ENCODE measurements at regions not wholly inside any gene's neighbourhood (a gene's known extent, or its start where the extent isn't known, plus 50 kb on each side); places are given as distances from the start of the nearest gene placed in this dataset.

DNA sequence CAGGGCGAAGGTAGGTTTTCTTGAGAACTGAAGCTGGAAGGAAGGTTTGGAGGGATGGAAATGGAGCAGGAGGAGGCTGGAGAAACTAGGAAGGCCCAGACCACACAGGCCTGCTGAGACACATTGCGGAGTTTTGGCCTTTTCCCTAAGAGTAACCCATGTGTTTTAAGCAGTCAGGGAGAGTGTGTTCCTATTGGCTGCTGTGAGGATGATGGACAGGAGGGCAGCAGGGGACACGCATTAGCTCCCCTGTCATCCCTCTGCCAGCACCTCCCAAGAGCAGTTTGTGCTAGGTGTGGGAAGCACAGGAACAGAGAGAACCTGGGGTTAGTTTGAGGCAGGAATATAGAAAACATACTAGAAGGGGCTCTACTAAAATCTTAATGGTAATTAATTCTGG, 842.1 kb downstream of the TBC1D22A start:
- DNase-seq: no peak

DNA sequence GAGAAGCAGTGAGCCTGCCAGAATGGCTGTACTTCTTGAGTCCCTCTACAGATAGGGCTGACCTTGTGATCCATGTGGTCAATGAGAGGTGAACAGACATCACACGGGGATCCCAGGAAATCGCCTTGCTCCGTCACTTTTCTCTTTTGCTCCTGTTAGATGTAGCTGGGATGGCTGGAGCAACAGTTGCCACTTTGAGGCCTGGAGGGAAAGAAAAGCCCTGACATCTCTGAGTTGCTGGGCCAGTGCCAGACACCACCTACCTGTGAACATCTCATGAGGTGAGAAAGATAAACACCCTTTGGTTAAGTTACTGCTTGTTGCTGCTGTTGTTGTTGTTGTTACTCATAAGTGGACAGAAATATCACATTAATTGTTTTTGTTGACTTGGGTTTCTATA, 840.3 kb downstream of the TBC1D22A start:
- no peak for DNase-seq

DNA sequence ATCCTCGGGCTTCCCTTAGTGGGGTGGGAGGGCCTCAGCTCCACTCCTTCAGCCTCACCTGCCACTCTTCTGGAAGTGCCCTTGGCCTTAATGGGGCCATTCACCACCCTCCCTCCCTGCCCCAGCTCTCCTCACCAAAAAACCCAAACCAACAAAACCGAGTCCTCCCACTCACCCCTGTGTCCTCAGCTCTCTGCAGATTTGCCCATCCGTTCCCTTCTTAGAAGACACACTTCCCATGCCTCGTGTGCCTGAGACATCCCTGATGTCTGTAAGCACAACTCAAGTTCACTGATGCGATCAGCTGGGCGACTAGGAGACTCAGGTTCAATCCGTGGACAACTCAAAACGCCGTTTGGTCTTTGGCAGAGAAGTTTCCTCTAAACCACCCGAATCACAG, 839.2 kb downstream of the TBC1D22A start:
- no peak for DNase-seq

DNA sequence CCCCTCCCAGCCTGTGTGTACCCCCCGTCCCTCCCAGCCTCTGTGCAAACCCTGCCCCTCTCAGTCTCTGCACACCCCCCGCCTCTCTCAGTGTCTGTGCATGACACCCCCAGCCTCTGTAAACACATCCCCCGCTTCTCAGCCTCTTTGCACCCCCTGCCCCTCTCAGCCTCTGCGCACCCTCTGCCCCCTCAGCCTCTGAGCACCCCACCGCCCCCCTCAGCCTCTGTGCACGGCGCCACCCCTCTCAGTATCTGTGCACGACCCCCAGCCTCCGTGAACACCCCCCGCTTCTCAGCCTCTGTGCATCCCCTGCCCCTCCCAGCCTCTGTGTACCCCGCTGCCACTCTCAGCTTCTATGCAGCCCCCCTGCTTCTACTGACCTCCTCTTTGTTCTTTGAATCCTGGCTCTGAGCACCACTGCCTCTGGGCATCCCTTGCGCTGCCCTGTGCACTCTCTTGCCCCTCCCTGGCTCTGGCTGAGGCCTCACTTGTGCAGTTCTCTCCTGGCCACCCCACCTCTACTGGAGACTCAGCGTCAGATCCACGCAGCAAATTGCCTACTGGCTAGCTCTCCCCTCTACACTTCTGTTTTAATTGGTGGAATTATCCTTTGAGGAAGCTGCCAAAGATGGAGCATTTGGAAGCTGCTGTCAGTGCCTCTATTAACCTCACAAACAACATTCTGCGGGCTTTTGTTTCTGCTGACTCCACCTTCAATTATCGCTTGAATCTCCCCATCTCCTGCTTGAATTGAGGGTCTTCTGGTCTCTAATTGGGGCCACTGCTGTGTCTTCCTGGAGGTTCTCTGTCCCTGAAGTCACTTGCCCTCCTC, 838.6 kb downstream of the TBC1D22A start:
- no peak for DNase-seq

DNA sequence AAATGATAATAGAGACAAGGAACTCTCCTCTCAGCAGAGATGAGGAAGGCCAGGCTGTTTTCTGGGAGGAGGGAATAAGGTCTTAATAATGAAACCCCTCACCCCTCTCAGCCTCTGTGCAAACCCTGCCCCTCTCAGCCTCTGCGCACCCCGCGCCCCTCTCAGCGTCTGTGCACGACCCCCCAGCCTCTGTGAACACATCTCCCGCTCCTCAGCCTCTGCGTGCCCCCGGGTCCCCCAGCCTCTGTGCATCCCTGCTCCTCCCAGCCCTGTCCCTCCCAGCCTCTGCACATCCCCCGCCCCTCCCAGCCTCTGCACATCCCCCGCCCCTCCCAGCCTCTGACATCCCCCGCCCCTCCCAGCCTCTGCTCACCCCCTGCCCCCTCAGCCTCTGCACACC, 837.8 kb downstream of the TBC1D22A start:
- DNase-seq: no peak

DNA sequence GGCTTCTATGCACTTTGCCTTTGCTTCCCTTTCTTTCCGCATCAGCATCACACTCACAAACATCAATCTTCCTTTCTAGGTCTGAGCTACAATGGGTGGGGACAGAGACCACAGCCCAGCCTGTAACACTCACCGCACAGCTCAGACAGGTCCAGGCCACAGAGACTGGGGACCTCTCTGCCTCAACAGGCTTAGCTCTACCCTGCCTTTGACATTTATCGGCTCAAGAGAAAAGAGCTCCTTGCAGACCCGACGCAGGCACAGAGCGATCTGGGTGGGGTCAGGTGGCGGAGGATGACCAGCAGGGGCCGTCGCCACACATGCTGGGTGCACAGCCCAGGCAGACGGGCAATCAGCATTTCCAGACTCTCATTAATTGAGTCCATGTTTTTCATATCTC, 837.3 kb downstream of the TBC1D22A start:
- DNase-seq: no peak

DNA sequence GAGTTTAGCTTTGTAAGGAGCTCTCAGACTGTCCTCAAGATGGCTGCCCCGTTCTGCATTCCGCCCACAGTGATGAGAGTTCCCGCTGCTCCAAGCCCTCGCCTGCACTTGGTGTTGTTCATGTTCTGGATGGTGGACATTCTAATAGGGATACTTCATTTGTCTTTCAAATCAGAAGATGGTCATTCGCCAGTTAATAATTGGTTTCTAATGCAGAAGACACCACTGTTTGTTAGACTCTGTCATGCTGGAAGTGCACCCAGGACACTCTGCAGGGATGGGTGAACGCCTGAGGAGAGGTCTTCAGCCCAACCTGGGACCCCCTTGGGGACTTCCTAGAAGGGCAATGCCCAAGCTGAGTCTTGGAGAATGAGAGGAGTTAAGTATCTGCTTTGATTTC, 836.4 kb downstream of the TBC1D22A start:
- DNase-seq: no peak

DNA sequence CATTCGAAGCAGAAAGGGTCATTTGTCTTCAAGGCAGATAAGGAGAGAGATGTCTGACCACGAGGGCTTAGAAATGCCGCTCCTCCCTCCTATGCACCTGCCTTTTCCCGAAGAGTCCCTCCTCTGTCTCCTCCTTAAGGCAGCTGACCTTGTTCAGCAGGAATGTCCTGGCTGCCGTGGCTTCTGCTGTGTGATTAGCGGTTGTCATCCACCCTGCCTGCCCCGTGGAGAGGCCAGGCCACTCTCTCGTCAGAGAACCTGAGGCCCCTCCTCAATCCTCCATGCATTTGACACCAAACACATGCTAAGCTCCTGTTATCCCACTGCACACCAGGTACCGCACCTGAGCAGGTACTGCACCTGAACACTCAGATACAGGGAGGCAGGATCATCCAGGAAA, 834.6 kb downstream of the TBC1D22A start:
- no peak for DNase-seq

DNA sequence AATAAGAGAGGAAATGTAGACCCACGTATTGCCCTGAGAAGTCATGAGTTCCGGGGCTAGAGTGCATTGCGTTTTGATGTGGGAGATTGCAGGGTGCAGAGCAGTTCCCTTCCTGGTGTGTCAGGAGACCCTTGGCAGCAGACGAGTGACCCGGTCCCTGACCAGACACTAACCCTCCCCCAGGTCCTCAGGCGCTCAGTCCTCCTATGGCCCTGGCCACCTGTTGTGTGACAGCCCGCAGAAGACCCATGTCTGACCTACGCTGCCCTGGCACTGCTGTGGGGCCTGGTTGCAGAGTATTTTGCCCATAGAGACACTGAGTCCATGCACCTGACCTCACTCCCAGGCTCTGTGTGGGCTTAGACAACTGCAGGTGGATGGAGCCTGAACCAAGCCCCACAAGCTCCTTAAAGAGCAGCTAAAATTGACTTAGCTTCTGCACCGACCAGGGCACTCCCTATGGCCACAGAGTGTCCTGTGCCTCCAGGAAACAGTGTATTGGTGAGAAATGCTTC, 833.8 kb downstream of the TBC1D22A start:
- no peak for DNase-seq

DNA sequence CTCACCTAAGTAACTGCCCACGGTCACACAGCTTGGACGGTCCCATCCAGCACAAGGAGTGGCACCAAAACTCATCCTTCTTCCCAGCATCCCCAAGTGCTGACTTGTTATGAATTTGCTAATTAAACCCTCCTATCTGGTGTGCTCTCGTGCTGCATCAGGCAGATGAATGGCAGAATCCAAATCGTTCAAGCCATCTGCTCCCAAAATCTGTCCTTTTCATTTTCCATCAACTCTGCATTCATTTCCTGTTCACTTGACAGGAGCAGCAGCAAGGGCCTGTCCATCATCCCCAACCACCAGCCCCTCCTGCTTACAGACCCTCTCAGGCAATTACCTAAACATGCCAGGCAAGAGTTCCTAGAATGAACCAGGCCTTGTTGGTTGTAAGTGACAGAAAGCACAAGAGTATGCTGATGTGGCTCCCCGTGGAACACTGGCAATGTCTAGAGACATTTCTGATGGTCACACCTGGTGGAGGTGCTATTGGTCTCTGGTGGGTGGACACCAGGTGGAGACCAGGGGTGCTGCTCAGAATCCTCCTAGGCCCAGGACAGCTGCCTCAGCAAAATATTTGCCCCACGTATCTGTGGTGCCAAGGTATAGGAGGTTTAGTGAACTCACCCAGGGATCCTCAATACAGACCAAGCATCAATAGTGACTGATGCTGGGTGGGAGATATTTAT, 832.5 kb downstream of the TBC1D22A start:
- DNase-seq: no peak

DNA sequence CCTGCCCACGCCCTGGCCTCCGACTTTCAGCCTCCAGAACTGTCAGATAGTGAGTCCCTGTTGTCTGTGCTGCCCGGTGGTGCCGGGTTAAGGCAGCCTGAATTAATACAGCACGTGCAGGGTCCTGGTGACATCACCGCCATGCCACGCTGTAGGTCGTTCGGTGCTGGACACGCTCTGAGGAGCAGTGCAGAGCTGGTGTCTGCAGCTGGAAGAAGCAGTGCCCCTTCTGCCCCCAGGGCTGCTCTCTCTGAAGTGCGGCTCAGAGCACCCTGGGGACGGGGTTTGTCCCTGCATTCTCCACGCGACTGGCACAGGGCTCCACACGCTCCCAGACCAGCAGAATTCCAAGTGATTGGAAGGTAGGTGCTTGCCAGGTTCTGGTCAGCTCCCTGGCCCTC, 831.5 kb downstream of the TBC1D22A start:
- DNase-seq: no peak

DNA sequence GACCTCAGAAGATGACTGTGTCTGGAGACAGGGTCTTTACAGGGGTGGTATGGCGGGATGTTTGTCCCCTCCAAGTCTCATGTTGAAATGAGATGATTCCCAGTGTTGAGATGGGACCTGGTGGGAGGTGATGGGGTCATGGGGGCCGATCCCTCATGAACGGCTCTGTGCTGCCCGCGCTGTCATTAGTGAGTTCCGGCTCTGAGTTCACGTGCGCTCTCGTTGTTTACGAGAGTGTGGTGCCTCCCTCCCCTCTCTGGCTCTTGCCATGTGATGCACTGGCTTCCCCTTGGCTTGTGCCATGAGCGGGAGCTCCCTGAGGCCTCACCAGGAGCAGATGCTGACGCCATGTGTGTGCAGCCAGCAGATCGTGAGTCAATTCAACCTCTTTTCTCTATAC, 830.8 kb downstream of the TBC1D22A start:
- DNase-seq: no peak

DNA sequence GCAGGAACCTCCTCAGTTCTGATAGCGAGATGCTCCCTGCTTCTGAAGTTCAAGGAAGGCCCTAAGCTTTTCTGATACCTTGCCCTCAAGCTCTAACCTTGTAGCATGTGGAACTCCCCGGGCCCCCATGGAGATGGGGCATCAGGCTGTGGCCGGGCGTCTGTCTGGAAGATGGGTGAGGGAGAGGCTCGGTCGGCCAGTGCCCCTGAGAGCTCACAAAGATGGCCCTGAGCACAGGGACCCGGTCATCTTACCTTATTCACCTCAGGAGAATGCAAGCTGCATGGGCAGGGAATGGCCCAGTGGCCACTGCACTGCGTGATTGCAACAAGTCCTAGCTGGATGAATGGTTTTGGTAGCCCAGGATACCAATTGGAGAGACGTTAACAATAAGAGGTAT, 830.3 kb downstream of the TBC1D22A start:
- DNase-seq: no peak

DNA sequence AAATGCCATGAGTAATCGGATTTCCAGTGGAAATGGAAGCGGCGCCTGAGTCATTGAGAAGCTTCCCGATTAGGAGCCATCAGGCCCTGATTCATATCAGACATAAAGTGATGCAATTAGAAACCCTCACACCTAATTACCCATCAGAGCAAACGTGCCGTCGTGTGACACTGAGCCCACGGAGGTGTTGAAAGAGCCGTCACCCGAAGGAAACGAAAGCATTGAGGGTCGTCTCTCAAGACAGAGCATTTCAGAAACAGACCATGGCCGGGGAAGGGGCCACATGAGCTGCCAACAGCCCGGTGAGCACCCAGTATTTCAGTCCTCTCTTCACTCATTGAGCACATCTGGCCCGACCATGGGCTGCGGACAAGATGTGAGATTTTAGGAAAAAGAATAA, 829.3 kb downstream of the TBC1D22A start:
- DNase-seq: no peak

DNA sequence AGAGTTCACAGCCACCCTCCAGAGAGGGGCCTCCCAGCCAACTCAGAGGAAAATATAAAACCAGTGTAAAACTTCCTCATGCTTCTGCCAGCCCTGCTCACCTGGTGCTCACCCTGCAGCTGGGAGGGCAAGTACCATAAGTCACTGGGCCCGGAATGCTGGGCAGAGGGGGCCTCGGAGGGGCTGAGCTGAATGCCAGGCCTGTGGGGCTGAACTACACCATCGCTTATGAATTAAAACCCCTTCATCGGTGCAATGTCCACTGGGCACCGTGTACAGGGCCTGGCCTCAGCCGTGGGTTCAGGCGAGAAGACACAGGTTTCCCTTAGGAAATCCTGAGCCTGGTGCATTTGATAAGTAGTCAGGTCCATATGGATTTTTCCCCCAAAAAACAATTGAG, 828.6 kb downstream of the TBC1D22A start:
- DNase-seq: no peak

DNA sequence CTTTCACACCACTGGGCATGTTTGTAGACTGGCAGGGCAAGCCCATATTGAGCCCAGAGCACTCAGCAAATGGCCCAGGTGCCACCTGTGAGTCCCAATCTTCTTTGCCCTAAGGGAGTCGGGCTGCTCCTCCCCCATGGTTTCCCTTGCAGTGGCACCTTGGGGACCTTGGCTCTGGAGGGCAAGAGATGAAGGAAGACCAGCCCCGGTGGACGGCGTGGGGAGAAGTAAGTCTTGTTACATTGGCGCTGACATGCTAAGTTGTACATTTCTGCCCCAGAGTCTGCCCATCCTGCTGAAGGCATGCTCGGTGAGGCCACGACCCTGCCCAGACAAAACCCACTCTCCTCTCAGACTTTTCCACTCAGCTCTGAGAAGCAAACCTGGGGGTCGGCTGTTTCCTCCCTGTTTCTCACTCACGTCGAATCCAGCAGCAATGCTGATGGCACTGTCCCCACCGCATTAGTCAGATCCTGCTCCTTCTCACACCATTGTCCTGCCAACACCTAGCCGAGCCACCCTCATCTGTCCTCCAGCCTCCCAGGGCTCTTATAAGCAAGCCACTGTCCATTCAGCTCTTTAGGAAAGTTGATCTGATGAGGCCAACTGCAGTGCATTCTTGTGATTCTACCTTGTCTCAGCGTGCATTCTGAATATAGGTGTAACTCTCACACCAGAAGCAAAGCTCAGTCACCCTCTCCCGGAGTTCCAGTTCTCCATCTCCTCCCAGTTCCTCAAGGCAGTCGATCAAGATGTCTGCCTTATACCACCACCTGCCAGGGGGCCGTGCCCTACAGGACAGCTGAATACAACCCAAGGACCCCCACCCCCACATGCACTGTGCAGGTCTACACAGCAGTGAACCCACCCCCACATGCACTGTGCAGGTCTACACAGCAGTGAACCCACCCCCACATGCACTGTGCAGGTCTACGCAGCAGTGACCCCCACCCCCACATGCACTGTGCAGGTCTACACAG, 827.1 kb downstream of the TBC1D22A start:
- no peak for DNase-seq

DNA sequence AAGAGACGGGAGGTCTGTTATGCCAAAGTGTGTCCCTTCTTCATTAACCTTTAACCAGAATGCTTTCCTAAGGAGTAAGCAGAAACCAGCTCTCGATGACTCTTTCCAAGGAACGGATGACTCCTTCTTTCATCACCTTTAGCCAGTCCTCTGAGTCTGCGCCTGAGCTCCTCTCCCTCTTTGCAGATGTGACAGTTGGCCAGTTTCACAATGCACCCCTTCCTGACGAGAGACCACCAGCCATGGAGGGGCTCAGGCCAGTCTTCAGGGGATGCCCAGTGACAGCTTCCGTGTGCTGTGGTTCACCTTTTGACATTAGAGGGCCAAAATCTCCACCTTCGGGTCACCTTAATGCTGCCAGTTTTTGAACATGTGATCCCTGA, 826.1 kb downstream of the TBC1D22A start:
- DNase-seq: no peak

DNA sequence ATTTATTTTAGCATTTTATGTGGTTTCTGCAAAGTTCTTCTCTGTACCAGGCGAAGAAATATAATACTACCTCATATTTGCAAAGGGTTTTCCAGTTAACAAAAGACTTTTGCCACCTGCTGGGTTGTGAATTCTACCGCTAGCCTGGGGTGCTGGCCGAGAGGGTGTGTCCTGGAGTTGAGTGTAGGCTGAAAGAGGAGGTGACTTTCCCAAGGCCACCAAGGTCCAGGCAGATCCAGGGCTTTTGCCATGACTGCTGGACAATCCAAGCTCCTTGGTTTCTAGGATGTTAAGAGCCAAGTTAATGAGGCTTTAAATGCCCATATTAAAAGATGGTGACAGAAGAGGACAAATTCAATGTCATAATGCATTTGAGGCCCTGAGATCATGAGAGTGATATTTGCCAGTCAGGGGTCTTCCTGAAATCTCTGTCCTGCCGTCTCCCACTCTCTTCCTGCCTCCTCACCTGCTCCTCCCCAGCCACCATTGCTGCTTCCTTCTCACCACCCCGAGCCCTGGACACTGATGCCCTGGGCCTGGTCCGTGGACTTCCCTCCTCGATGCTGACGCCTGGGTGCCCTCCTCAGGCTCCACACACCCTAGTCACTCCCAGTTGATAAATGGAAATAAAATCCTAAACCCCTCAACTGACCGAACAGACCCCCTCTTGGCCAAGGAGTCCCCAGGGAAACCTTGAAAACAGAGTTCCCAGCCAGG, 825.6 kb downstream of the TBC1D22A start:
- DNase-seq: no peak

DNA sequence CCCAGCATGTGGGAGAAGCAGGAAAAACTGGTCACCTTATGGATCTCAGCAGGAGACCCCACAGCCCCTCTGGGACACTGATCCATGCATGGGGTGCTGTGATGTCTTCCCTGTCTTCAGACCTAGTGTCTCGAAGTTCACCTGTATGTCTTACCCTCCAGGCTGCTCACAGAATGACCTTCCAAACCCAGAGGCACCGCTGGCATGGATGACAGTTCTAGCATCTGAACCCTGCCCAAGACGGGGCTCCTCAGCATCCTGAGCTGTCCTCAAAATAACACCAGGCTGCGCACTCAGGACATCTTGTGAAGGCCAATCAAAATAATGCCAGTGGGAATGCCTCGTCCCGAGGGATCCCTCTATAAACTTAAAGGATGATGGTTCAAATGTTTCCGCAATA, 824.9 kb downstream of the TBC1D22A start:
- DNase-seq: no peak

DNA sequence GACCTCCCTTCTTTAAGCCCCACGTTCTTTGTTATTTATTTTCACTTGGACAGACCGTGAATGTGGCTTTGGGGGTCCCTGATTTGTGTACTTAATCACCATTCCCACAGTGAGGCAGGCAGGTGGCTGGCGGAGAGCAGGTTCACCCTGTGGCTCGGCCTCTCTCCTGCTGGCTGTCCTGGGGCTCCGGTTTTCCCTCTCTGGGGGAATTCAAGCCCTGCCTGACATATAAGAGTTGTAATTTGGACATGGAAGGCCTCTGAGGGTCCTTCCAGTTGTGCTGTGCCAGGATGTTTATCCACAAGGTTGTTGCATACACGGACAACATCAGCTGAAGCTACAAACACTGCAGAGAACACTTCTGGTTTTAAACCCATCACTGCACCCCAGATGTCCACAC, 824.5 kb downstream of the TBC1D22A start:
- no peak for DNase-seq

DNA sequence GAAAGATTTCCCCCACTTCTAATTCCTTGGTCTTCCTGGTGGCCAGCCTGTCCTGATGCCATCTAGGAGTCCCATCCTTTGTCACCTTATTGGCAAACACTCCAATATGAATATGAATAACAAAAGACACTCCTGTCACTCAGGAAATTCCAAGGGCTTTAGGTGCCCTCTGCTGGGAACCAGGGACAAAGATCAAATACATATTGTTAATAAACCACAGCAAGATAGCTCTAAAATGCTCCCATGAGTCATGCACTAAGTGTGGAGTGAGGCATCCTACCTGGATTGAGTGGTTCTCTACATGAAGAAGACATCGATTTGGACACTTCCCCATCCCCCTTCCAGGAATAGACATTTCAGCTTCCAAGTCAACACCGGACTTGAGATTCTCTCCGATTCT, 823.6 kb downstream of the TBC1D22A start:
- no peak for DNase-seq

DNA sequence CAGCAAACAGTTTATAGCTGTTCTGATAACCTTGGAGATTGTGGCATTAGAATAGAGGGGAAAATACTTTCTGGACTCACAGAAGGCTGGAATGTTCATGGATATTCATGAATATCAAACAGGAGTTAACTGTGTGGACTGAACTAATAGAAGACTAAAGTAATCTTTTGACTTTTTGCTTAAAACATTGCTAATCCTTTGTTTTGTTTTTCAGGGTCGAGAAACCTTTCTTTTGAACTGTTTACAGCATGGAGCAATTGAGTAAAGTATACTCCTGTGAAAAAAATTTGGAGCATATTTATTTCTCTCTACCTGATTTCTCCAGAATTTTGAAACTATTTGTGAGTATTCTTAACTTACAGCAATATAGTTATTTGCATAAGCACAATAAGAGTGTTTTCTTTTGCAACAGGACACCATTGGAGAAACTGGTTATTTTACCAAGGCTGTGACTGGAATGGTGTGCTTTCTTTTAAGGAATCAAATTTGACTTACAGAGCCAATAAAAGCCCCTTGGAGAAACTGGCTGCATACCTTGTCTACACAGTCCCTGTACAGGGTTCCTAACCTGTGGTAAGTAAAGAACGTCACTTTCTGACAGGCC, 821.6 kb downstream of the TBC1D22A start:
- DNase-seq: no peak

Measured in 8988T (cell line).